Stimulated activated CD4-positive, alpha-beta T cell treated with anti-CD3 and anti-CD28 coated beads, Interleukin-1b, Interleukin-23, amount 100 ng/mL, for 4 hours (primary cell): ENCODE measurements at regions not wholly inside any gene's neighbourhood (a gene's known extent, or its start where the extent isn't known, plus 50 kb on each side); places are given as distances from the start of the nearest gene placed in this dataset.
"Not testable (repeated sequence)": the region's sequence is repeated elsewhere in the genome, so short reads cannot be mapped to it uniquely, and the experiment has no call there.

ENCODE experiments used
- DNase-seq, 2 donors: peaks; one replicate each; pipeline ENCODE4 v3.0.0-alpha.2; 2020; ENCODE audit warnings: low read depth in 2 of 2

- no peak for DNase-seq
Measured at GRCh38 chr9:106421772-106422171, 441.2 kb upstream of the ZNF462 start.

DNA sequence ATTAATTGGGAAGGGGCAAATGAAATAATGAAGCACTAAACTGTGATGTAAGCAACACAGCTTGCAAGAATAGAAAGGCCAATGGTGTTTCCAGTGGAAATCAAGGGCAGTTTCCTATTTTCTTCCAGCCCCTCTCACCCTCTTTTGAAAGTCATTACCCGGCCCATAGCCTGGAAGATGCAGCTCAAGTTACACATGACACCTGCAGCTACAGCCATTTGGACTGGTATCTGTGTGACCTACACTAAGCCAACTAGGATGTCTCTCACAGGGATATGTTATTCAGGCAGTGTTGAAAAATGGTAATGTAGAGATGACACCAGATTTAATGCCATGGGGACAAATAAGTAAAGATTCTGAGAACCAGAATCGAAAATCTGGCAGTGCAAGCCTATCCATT is 439.4 kb upstream of the ZNF462 start:
- no peak for DNase-seq

- DNase-seq, result no peak
Measured at GRCh38 chr9:106432631-106433030, 430.3 kb upstream of the ZNF462 start.

- no peak for DNase-seq
Measured at GRCh38 chr9:106438928-106439327, 424.0 kb upstream of the ZNF462 start.

GRCh38 chr9:106441283-106441682 is 421.7 kb upstream of the ZNF462 start:
- no peak for DNase-seq

- no peak for DNase-seq
Measured at GRCh38 chr9:106443520-106443919, 419.4 kb upstream of the ZNF462 start.

DNA sequence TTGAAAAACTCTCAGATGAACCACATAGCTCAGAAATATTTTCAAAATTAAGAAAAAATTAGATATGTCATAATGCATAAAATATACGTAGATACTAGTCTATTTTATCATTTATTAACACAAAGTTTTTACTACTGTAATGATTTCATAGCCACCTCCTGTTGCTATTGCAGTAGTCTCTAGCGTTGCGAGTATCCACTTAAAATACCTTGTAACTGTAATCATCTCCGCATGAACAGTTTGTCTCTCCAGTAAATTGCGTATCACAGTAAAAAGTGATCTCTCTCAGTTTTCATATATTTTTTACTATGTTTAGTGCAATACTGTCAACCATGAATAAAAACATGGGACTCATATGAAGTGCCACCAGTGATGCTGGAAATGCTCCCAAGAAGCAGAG is 417.9 kb upstream of the ZNF462 start:
- DNase-seq, result no peak

- DNase-seq, result no peak
Measured at GRCh38 chr9:106449336-106449927, 413.5 kb upstream of the ZNF462 start.

DNA sequence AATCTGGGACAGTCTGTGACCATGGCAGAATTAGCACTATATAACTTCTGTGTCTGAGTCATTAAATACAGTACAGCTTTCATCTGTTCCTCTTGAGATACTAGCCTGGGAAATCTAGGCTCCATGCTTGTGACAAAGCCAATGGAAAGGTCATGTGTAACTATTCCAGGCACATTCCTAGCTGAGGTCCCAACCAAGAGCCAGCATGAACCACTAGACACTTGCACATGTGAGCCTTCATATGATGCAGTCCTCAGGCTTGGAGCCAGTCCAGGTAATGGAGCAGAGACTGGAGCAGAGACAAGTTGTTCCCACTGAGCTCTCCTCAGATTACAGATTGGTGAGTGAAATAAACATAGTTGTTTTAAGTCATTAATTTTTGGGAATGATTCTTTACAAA is 412.4 kb upstream of the ZNF462 start:
- DNase-seq, result no peak

- no peak for DNase-seq
Measured at GRCh38 chr9:106451223-106451622, 411.7 kb upstream of the ZNF462 start.

DNA sequence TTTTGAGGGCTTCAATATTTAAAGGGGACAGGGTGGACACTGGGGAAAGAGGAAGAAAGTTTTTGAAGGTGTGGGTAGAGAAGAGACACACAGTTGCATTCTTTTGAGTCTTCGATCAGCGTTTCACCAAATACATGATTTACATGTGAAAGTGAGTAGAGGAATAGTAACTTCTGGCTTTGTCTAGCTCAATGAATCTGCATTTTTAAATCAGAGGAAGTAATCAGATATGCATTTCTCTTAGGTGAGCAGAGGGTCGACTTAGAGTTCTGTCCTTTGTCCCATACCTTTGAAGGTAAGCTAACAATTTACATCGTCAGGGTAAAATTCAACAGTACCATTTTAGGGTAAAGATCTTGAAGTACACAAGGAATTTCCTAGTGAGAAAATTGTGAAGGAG is 406.4 kb upstream of the ZNF462 start:
- DNase-seq, result no peak

DNA sequence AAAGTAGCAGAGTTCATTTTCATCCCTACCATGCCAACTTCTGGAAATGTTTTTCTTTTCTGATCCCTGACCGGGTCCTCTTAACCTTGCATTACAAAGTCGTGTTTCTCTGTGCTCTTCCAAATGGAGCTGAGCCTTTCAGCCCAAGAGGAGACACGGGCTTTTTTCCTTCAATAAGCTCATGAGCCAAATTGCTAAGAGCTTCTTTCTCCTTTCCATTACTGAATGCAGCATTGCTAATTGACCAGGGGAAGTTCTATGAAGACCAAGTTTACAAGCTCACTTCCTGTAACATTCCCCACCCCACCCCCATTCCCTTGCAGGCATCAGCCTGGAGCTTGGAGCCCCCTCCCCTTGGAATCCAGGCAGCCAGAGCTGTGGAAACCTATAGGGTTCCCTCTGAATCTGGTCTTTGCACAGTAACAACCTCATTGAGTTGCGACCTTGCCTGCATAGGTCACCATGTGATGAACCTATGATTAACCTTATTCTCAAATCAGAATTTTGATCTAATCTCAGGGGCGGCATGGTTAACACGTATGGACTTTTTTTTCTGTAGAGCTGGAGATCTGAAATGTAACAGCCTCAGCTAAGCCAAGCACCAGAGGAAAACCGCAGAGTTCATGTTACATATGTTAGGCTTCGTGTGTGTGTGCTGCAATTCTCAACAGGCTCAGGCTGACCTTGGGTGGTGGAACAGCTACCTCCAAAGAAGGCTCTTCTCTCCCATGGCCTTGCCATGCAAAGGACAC is 395.7 kb upstream of the ZNF462 start:
- no peak for DNase-seq

DNA sequence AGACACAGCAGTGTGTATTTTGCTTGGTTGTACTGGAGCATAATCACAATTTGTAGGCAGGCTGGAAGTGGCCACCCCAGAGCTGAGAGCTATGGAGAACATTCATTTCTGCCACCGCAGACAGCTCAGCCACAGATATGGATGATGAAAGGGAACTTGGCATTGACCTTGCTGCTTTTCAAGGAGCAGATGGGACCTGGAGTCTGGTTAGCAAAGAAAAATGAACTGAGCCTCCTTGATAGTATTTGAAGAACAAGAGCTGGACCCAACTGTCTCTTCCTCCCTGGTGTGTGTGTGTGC is 395.2 kb upstream of the ZNF462 start:
- DNase-seq, result no peak

DNA sequence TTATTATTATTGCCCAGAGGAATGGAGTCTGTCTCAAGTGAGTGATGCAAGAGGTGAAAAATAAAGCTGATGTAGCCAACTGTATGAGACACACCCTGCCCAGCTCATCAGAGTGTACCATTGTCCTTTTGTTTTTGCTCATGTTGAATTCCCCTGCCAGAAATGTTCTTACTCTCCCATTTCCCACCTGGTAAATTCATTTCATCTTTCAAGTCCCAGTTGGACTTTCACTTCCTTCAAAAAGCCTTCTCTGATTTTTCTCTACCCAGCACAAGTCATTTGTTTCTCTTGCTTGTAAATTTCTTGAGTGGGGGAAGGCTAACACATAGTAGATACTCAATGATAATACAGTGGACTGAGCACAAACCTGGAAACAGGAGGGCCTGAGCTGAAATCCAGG is 394.5 kb upstream of the ZNF462 start:
- DNase-seq, result no peak

- no peak for DNase-seq
Measured at GRCh38 chr9:106478312-106478711, 384.7 kb upstream of the ZNF462 start.

DNA sequence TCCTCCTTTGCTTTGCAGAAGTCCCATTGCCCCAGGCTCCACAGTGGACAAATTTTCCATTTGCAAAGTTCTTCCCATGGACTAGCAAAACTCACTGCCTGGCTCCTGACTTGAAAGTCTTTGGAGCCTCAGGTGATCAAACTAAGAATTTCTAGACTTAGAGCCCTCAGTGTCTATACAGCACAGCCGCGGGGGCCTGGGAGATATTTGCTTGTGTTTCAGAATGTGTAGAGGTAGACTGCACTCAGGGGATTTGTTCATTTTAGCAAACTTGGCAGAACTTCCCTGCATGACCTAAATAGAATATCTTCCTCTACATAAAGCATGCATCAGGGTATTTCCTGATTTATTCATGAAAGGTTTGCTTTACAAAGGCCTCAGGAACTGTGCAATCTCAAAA is 384.2 kb upstream of the ZNF462 start:
- no peak for DNase-seq

DNA sequence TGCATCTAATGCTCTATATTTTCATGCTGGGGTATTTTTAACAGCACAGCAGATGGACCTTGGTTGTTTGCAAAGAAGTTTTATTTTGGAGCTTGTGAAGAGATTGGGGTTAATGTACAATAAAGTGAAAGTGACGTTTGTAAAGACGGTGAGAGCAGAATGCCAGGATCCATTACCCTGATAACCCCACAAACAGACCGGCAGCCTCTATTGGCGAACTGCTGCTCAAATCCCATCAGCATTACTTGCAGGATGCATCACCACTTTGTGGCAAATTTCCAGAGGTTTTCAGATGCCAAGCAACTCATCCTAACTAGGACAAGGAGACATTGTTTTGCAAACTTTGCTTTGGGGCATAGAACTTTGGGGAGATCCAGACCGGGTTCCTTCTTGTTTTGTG is 383.3 kb upstream of the ZNF462 start:
- no peak for DNase-seq

DNA sequence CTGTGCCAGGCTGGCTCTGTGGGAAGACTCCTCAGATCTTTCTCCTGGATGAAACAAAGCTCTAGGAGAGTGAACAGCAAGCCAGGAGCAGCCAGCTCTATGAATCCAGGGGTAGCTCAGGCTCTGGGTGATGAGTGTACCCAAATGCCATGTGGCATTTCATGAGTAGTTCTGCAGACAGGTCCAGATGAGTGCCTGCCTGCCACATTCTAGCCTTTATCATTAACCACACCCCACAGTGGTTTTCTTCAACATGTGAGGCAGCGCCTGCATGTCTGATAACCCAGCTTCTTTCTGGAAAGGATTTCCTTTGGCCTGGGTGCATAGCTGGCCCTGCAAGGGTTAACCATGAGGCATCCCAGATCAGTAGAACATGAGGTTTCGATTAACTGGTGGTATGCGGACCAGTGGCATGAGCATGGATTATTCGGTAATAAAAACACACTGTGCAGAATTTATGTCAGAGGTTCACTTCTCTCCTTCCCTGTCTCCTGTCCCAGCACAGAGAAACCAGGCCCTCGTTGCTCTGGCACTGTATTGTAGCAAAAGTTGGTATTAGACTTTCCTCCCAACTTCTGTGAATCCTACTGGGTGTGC is 381.9 kb upstream of the ZNF462 start:
- DNase-seq, result no peak

DNA sequence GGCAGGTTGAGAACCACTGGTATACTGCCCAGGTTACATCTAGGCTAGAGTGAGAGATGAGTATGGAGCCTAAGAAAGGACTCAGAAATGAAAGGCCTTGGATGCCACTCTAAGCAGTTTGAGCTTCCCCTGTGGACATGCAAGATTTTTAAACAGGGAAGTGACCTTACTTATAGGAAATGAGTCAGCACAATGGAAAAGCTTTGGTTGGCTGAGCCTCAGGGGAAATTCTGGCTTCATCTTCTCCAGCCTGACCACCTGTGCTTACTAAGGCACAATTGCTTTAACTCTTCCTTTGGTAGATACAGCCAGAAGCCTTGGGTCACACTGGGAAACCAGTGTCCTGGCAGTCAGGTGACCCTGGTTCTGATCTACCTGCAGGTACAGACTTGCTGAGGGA is 380.2 kb upstream of the ZNF462 start:
- no peak for DNase-seq

- no peak for DNase-seq
Measured at GRCh38 chr9:106486685-106487084, 376.3 kb upstream of the ZNF462 start.

- no peak for DNase-seq
Measured at GRCh38 chr9:106487266-106487665, 375.7 kb upstream of the ZNF462 start.

- DNase-seq, result not testable (repeated sequence)
Measured at GRCh38 chr9:106492126-106492525, 370.8 kb upstream of the ZNF462 start.

GRCh38 chr9:106500171-106500570 is 362.8 kb upstream of the ZNF462 start:
- no peak for DNase-seq

GRCh38 chr9:106501210-106501609 is 361.8 kb upstream of the ZNF462 start:
- not testable (repeated sequence) for DNase-seq
